ENCODE measurements at regions not wholly inside any gene's neighbourhood (a gene's known extent, or its start where the extent isn't known, plus 50 kb on each side); places are given as distances from the start of the nearest gene placed in this dataset.
"Not testable (repeated sequence)": the region's sequence is repeated elsewhere in the genome, so short reads cannot be mapped to it uniquely, and the experiment has no call there.

- not testable (repeated sequence) for H3K4me1 ChIP-seq (ENCODE audit: control insufficient read depth, insufficient read depth, low read length); H3K36me3 ChIP-seq (ENCODE audit: control insufficient read depth, insufficient read depth, low read length); H3K4me3 ChIP-seq (ENCODE audit: low read depth, low read length); H3K9ac ChIP-seq (ENCODE audit: low read depth, low read length); H3K9me3 ChIP-seq (ENCODE audit: control insufficient read depth, insufficient read depth, low read length)
- peaks cover 11% of the 10 kb centered on the region for H3K27me3 ChIP-seq (ENCODE audit: control insufficient read depth, insufficient read depth, low read length)
These were observed 133.0 kb downstream of the FOXD4L6 start for GRCh38 chr9:40995490-40995889.

GRCh38 chr9:40993842-40994241 lies 134.6 kb downstream of the FOXD4L6 start:
- peaks cover 11% of the 10 kb centered on the region for H3K27me3 ChIP-seq (ENCODE audit: control insufficient read depth, insufficient read depth, low read length)
- H3K9me3 ChIP-seq (ENCODE audit: control insufficient read depth, insufficient read depth, low read length); H3K4me1 ChIP-seq (ENCODE audit: control insufficient read depth, insufficient read depth, low read length); H3K9ac ChIP-seq (ENCODE audit: low read depth, low read length); H3K4me3 ChIP-seq (ENCODE audit: low read depth, low read length); H3K36me3 ChIP-seq (ENCODE audit: control insufficient read depth, insufficient read depth, low read length): not testable (repeated sequence)

GRCh38 chr9:40993375-40993774 lies 135.1 kb downstream of the FOXD4L6 start:
- not testable (repeated sequence) for H3K9ac ChIP-seq (ENCODE audit: low read depth, low read length); H3K4me3 ChIP-seq (ENCODE audit: low read depth, low read length)

GRCh38 chr9:40992472-40992821 lies 136.0 kb downstream of the FOXD4L6 start:
- peak overlapping the region; percentile 85 for H3K9ac ChIP-seq (ENCODE audit: low read depth, low read length)
- not testable (repeated sequence) for H3K36me3 ChIP-seq (ENCODE audit: control insufficient read depth, insufficient read depth, low read length); H3K9me3 ChIP-seq (ENCODE audit: control insufficient read depth, insufficient read depth, low read length); H3K4me1 ChIP-seq (ENCODE audit: control insufficient read depth, insufficient read depth, low read length)
- H3K4me3 ChIP-seq (ENCODE audit: low read depth, low read length), result peak overlapping the region; percentile 83
- peaks cover 11% of the 10 kb centered on the region for H3K27me3 ChIP-seq (ENCODE audit: control insufficient read depth, insufficient read depth, low read length)

More at GRCh38 chr9:40993375-40993774, 135.1 kb downstream of the FOXD4L6 start:
- not testable (repeated sequence) for H3K9me3 ChIP-seq (ENCODE audit: control insufficient read depth, insufficient read depth, low read length); H3K4me1 ChIP-seq (ENCODE audit: control insufficient read depth, insufficient read depth, low read length); H3K36me3 ChIP-seq (ENCODE audit: control insufficient read depth, insufficient read depth, low read length)
- peaks cover 11% of the 10 kb centered on the region for H3K27me3 ChIP-seq (ENCODE audit: control insufficient read depth, insufficient read depth, low read length)

- H3K36me3 ChIP-seq (ENCODE audit: control insufficient read depth, insufficient read depth, low read length); H3K4me1 ChIP-seq (ENCODE audit: control insufficient read depth, insufficient read depth, low read length); H3K9me3 ChIP-seq (ENCODE audit: control insufficient read depth, insufficient read depth, low read length): not testable (repeated sequence)
- Histone ChIP-seq H3K4me3 (ENCODE audit: low read depth, low read length) (peak overlapping the region; percentile 83), H3K27me3 (ENCODE audit: control insufficient read depth, insufficient read depth, low read length) (peaks cover 11% of the 10 kb centered on the region), H3K9ac (ENCODE audit: low read depth, low read length) (peak overlapping the region; percentile 85)
These were observed 136.6 kb downstream of the FOXD4L6 start for GRCh38 chr9:40991741-40992471.

- peaks cover 13% of the 10 kb centered on the region for H3K27me3 ChIP-seq (ENCODE audit: control insufficient read depth, insufficient read depth, low read length)
- H3K4me1 ChIP-seq (ENCODE audit: control insufficient read depth, insufficient read depth, low read length); H3K36me3 ChIP-seq (ENCODE audit: control insufficient read depth, insufficient read depth, low read length); H3K9me3 ChIP-seq (ENCODE audit: control insufficient read depth, insufficient read depth, low read length): not testable (repeated sequence)
- H3K4me3 ChIP-seq (ENCODE audit: low read depth, low read length), result peak overlapping the region; percentile 83
- peak overlapping the region; percentile 76 for H3K9ac ChIP-seq (ENCODE audit: low read depth, low read length)
These were observed 137.3 kb downstream of the FOXD4L6 start for GRCh38 chr9:40991100-40991740.

- not testable (repeated sequence) for H3K36me3 ChIP-seq (ENCODE audit: control insufficient read depth, insufficient read depth, low read length); H3K9me3 ChIP-seq (ENCODE audit: control insufficient read depth, insufficient read depth, low read length); H3K4me1 ChIP-seq (ENCODE audit: control insufficient read depth, insufficient read depth, low read length); H3K9ac ChIP-seq (ENCODE audit: low read depth, low read length); H3K4me3 ChIP-seq (ENCODE audit: low read depth, low read length)
- peaks cover 12% of the 10 kb centered on the region for H3K27me3 ChIP-seq (ENCODE audit: control insufficient read depth, insufficient read depth, low read length)
These were observed 142.1 kb downstream of the FOXD4L6 start for GRCh38 chr9:40986332-40986731.

- peaks cover 19% of the 10 kb centered on the region for H3K27me3 ChIP-seq (ENCODE audit: control insufficient read depth, insufficient read depth, low read length)
- not testable (repeated sequence) for H3K9me3 ChIP-seq (ENCODE audit: control insufficient read depth, insufficient read depth, low read length); H3K4me1 ChIP-seq (ENCODE audit: control insufficient read depth, insufficient read depth, low read length); H3K4me3 ChIP-seq (ENCODE audit: low read depth, low read length); H3K9ac ChIP-seq (ENCODE audit: low read depth, low read length); H3K36me3 ChIP-seq (ENCODE audit: control insufficient read depth, insufficient read depth, low read length)
These were observed 153.1 kb downstream of the FOXD4L6 start for GRCh38 chr9:40975351-40975750.

GRCh38 chr9:40974912-40975311 lies 153.6 kb downstream of the FOXD4L6 start:
- H3K9ac ChIP-seq (ENCODE audit: low read depth, low read length); H3K4me3 ChIP-seq (ENCODE audit: low read depth, low read length); H3K4me1 ChIP-seq (ENCODE audit: control insufficient read depth, insufficient read depth, low read length); H3K9me3 ChIP-seq (ENCODE audit: control insufficient read depth, insufficient read depth, low read length); H3K36me3 ChIP-seq (ENCODE audit: control insufficient read depth, insufficient read depth, low read length): not testable (repeated sequence)
- H3K27me3 ChIP-seq (ENCODE audit: control insufficient read depth, insufficient read depth, low read length), result peaks cover 19% of the 10 kb centered on the region

- not testable (repeated sequence) for H3K9ac ChIP-seq (ENCODE audit: low read depth, low read length); H3K4me1 ChIP-seq (ENCODE audit: control insufficient read depth, insufficient read depth, low read length); H3K36me3 ChIP-seq (ENCODE audit: control insufficient read depth, insufficient read depth, low read length); H3K9me3 ChIP-seq (ENCODE audit: control insufficient read depth, insufficient read depth, low read length); H3K4me3 ChIP-seq (ENCODE audit: low read depth, low read length)
- H3K27me3 ChIP-seq (ENCODE audit: control insufficient read depth, insufficient read depth, low read length), result peaks cover 14% of the 10 kb centered on the region
These were observed 156.7 kb downstream of the FOXD4L6 start for GRCh38 chr9:40971773-40972172.

GRCh38 chr9:40970340-40970739 lies 158.1 kb downstream of the FOXD4L6 start:
- not testable (repeated sequence) for H3K9ac ChIP-seq (ENCODE audit: low read depth, low read length); H3K9me3 ChIP-seq (ENCODE audit: control insufficient read depth, insufficient read depth, low read length); H3K4me1 ChIP-seq (ENCODE audit: control insufficient read depth, insufficient read depth, low read length); H3K36me3 ChIP-seq (ENCODE audit: control insufficient read depth, insufficient read depth, low read length); H3K4me3 ChIP-seq (ENCODE audit: low read depth, low read length)
- peaks cover 19% of the 10 kb centered on the region for H3K27me3 ChIP-seq (ENCODE audit: control insufficient read depth, insufficient read depth, low read length)

GRCh38 chr9:40962461-40962860 lies 166.0 kb downstream of the FOXD4L6 start:
- not testable (repeated sequence) for H3K9me3 ChIP-seq (ENCODE audit: control insufficient read depth, insufficient read depth, low read length); H3K9ac ChIP-seq (ENCODE audit: low read depth, low read length); H3K4me3 ChIP-seq (ENCODE audit: low read depth, low read length); H3K4me1 ChIP-seq (ENCODE audit: control insufficient read depth, insufficient read depth, low read length); H3K36me3 ChIP-seq (ENCODE audit: control insufficient read depth, insufficient read depth, low read length)
- peaks cover 20% of the 10 kb centered on the region for H3K27me3 ChIP-seq (ENCODE audit: control insufficient read depth, insufficient read depth, low read length)

Data from iPS-15b (cell line).